ENCODE measurements at regions not wholly inside any gene's neighbourhood (a gene's known extent, or its start where the extent isn't known, plus 50 kb on each side); places are given as distances from the start of the nearest gene placed in this dataset.

GRCh38 chr14:98950353-98950895 lies 321.6 kb downstream of the BCL11B start:
- Histone ChIP-seq H3K36me3 (replicated peaks in 1 of 2; ENCODE audit: control insufficient read depth in 1 of 2, insufficient read depth in 2 of 2, low read length in 2 of 2) (no peaks in the 10 kb centered on the region), H3K4me2 (ENCODE audit: low read depth, low read length) (no peak overlapping the region), H3K27me3 (ENCODE audit: control insufficient read depth in 1 of 2, insufficient read depth in 2 of 2, low read length in 2 of 2) (peaks cover 0 to 14% of the 10 kb centered on the region in 2 experiments; a peak in 1 of 5 replicates), H3K79me2 (ENCODE audit: insufficient read depth, low read length) (no peaks in the 10 kb centered on the region), H2AFZ (ENCODE audit: low read length) (no peak overlapping the region), H3K27ac (ENCODE audit: extremely low read length, insufficient read depth, low read length) (no peak overlapping the region), H3K9ac (ENCODE audit: insufficient read depth, low read depth, low read length) (no peak overlapping the region), H3K9me3 (ENCODE audit: low read length) (no peaks in the 10 kb centered on the region), H3K4me1 (ENCODE audit: insufficient read depth, low read length) (no peaks in the 10 kb centered on the region), H3K4me3 (replicated peaks in 1 of 3; ENCODE audit: insufficient read depth in 1 of 3, low read depth in 2 of 3, low read length in 3 of 3) (no peak overlapping the region), H4K20me1 (ENCODE audit: insufficient read depth, low read length) (no peaks in the 10 kb centered on the region)
- TF ChIP-seq ZBTB37 (CRISPR knock-in tag; IDR thresholded peaks at IDR 0.05) (no peak), POLR2AphosphoS2 (IDR thresholded peaks at IDR 0.05; ENCODE audit: low read depth, low read length) (no peak), ZFAT (CRISPR knock-in tag; conservative IDR thresholded peaks at IDR 0.05) (no peak), ZSCAN22 (CRISPR knock-in tag; IDR thresholded peaks at IDR 0.05) (no peak), ZNF552 (CRISPR knock-in tag; IDR thresholded peaks at IDR 0.05; ENCODE audit: borderline replicate concordance) (no peak), MIER2 (CRISPR knock-in tag; IDR thresholded peaks at IDR 0.05) (no peak), CTCF (CRISPR knock-in tag; IDR thresholded peaks at IDR 0.05) (no peak), CBFB (CRISPR knock-in tag; IDR thresholded peaks at IDR 0.05) (no peak), PRMT3 (CRISPR knock-in tag; IDR thresholded peaks at IDR 0.05; ENCODE audit: borderline replicate concordance, low read depth) (no peak), FOXO1 (CRISPR knock-in tag; IDR thresholded peaks at IDR 0.05) (no peak), ZSCAN25 (CRISPR knock-in tag; IDR thresholded peaks at IDR 0.05) (no peak), ZNF280B (CRISPR knock-in tag; IDR thresholded peaks at IDR 0.05; ENCODE audit: borderline replicate concordance) (no peak), ZC3H13 (CRISPR knock-in tag; IDR thresholded peaks at IDR 0.05) (no peak), JUNB (CRISPR knock-in tag; IDR thresholded peaks at IDR 0.05; ENCODE audit: borderline replicate concordance) (no peak), ZNF501 (CRISPR knock-in tag; IDR thresholded peaks at IDR 0.05) (no peak), ZBTB43 (CRISPR knock-in tag; conservative IDR thresholded peaks at IDR 0.05) (no peak), MTA3 (CRISPR knock-in tag; IDR thresholded peaks at IDR 0.05) (no peak), ISL2 (CRISPR knock-in tag; IDR thresholded peaks at IDR 0.05) (no peak)
- ATAC-seq (no peak), DNase-seq (ENCODE audit: low spot score) (no peak), FAIRE-seq (no peak)
- intact Hi-C loops (cut with micrococcal nuclease; ENCODE audit: unreplicated experiment), result no loop called here
- POLR2A ChIA-PET, result no interaction called here
- BruUV-seq (replicated peaks), result no TSS peak
- in situ Hi-C loops (cut with HindIII; ENCODE audit: extremely low pct_ligation_motif_present, low pct_unique_long_range_greater_than_20kb), result no loop called here
- WGBS (ENCODE audit: low lambda C conversion rate), result under 1% methylated on average over 4 of the region's 5 CpGs
- CTCF ChIA-PET (ENCODE audit: low intra/inter-chr PET ratio, low total read pairs), result no interaction called here

Data from HepG2 (cell line).